Naive thymus-derived CD8-positive, alpha-beta T cell (primary cell): ENCODE measurements at regions not wholly inside any gene's neighbourhood (a gene's known extent, or its start where the extent isn't known, plus 50 kb on each side); places are given as distances from the start of the nearest gene placed in this dataset.

Experiments used
- ATAC-seq, 2 donors: fragments of 150-1000 bp; cut with Tn5 transposase in 1 of 2; sonication (Bioruptor Pico), chemical (Tn5 transposase) in 1 of 2; 1 replicate in 1 of 2; 2 replicates in 1 of 2; pipeline ENCODE4 v1.10.0; 2021; ENCODE audit warnings: mild to moderate bottlenecking in 2 of 2, moderate library complexity in 2 of 2
- POLR2A ChIA-PET: fragments of 350-600 bp; sonication (Branson Sonifier 250); formaldehyde crosslinking; loops from one replicate; lab custom pipeline; 2021; ENCODE audit warnings: antibody characterized with exemption; lab: Charles Lee
- DNase-seq, 10 donors: peaks; one replicate each; pipeline versions ENCODE4 v3.0.0 to v3.0.0-alpha.2; 2020 to 2022
- H3K27ac Mint-ChIP-seq, 10 donors: one replicate each; pipeline ENCODE4 v1.8.0; 2020 to 2022; ENCODE audit warnings: mild to moderate bottlenecking in 10 of 10, mixed read lengths in 10 of 10, moderate library complexity in 4 of 10, inconsistent platforms in 1 of 10
- H3K27me3 Mint-ChIP-seq, 5 donors: one replicate each; pipeline ENCODE4 v1.8.0; 2021 to 2022; ENCODE audit warnings: mixed read lengths in 5 of 5
- H3K36me3 Mint-ChIP-seq, 3 donors: one replicate each; pipeline ENCODE4 v1.8.0; 2020 to 2022; ENCODE audit warnings: mixed read lengths in 3 of 3, mild to moderate bottlenecking in 2 of 3, inconsistent platforms in 1 of 3
- H3K4me1 Mint-ChIP-seq, 4 donors: one replicate each; pipeline ENCODE4 v1.8.0; 2021 to 2022; ENCODE audit warnings: mixed read lengths in 4 of 4
- H3K4me3 Mint-ChIP-seq, 10 donors: one replicate each; pipeline ENCODE4 v1.8.0; 2020 to 2022; ENCODE audit warnings: mild to moderate bottlenecking in 10 of 10, mixed read lengths in 10 of 10, moderate library complexity in 6 of 10, inconsistent platforms in 1 of 10
- H3K9me3 Mint-ChIP-seq, 9 donors: one replicate each; pipeline ENCODE4 v1.8.0; 2020 to 2022; ENCODE audit warnings: mixed read lengths in 9 of 9, mild to moderate bottlenecking in 3 of 9, inconsistent platforms in 1 of 9, moderate library complexity in 1 of 9

DNA sequence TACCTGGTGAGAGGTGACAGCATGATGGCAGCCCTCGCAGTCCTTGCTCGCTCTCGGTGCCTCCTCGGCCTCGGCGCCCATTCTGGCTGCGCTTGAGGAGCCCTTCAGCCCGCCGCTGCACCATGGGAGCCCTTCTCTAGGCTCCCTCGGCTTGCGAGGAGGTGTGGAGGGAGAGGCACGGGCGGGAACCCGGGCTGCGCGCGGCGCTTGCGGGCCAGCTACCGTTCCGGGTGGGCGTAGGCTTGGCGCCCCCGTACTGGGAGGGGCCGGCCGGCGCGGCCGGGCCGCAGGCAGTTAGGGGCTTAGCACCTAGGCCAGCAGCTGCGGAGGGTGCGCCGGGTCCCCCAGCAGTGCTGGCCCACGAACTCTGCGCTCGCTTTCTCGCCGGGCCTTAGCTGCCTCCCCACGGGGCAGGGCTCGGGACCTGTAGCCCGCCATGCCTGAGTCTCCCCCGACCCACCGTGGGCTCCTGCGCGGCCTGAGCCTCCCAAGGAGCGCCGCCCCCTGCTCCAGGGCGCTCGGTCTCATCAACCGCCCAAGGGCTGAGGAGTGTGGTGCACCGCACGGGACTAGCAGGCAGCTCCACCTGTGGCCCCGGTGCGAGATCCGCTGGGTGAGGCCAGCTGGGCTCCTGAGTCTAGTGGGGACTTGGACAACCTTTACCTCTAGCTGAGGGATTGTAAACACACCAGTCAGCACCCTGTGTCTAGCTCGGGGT lies 1624.3 kb downstream of the SLITRK1 start:
- no peaks in the 10 kb centered on the region for H3K4me1 Mint-ChIP-seq
- H3K9me3 Mint-ChIP-seq, result peaks cover 0 to 22% (median 5%) of the 10 kb centered on the region in 9 donors
- POLR2A ChIA-PET, result no interaction called here
- H3K36me3 Mint-ChIP-seq, result no peaks in the 10 kb centered on the region
- H3K27ac Mint-ChIP-seq, result no peak overlapping the region
- ATAC-seq (no peak), DNase-seq (no peak)
- H3K4me3 Mint-ChIP-seq, result no peak overlapping the region
- H3K27me3 Mint-ChIP-seq, result no peaks in the 10 kb centered on the region

DNA sequence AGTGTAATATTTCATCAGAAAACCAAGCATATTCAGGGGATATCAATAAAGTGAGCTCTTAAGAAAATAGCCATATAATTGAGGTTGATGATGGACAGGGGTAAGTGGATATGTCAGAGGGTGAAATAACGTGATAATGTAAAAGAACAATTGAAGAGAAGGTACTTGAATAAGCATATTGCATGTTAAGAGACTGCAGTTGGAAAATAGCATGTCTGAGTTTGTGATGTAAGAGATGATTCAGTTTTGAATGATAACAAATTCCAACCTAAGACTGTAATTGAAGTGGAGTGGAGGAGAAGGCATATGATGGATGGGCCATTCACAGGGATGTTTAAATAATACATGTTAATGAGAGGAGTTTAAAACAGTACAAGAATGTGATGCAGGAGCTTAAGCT lies 1633.5 kb downstream of the SLITRK1 start:
- peaks cover 0 to 32% (median 4%) of the 10 kb centered on the region in 9 donors for H3K9me3 Mint-ChIP-seq
- no peaks in the 10 kb centered on the region for H3K4me1 Mint-ChIP-seq
- no peaks in the 10 kb centered on the region for H3K27me3 Mint-ChIP-seq
- H3K4me3 Mint-ChIP-seq, result no peak overlapping the region
- no peak overlapping the region for H3K27ac Mint-ChIP-seq
- ATAC-seq (no peak), DNase-seq (no peak)
- H3K36me3 Mint-ChIP-seq, result no peaks in the 10 kb centered on the region
- POLR2A ChIA-PET, result no interaction called here

DNA sequence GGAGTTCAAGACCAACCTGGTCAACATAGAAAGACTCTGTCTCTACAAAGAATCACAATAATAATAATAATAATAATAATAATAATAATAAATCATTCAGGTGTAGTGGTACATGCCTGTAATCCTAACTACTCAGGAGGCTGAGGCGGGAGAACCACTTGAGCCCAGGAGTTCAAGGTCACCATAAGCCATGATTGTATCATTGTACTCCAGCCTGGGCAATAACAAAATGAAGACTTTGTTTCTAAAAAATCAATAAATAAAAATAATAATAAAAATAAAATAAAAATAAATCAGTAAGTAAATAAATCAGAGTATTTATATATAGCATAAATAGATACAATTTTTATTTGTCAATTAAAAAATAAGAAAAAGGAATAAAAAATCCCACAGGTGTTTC lies 1636.4 kb downstream of the SLITRK1 start:
- no peaks in the 10 kb centered on the region for H3K36me3 Mint-ChIP-seq
- DNase-seq (no peak), ATAC-seq (no peak)
- H3K27ac Mint-ChIP-seq, result no peak overlapping the region
- H3K4me3 Mint-ChIP-seq, result no peak overlapping the region
- POLR2A ChIA-PET, result no interaction called here
- H3K9me3 Mint-ChIP-seq, result peaks cover 0 to 24% (median 2%) of the 10 kb centered on the region in 9 donors
- H3K27me3 Mint-ChIP-seq, result no peaks in the 10 kb centered on the region
- H3K4me1 Mint-ChIP-seq, result no peaks in the 10 kb centered on the region

DNA sequence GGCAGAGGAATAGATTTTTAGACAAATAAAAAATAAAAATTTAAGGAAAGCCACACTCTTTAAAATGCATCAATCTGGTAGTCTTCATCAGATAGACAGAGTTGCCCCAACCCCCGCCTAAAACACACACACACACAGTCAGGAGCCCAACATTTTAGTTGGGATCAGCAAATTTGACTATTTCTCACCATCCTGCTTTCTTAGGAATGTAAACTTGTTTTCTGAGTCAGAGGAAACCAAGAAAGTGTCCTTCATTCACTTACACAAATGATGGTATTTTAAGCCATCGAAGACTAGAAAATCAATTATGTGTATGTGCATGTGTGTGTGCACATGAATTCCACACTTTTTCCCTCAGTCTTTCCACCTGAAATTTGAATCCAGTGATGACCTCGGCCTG lies 1657.5 kb downstream of the SLITRK1 start:
- Mint-ChIP-seq H3K9me3 (peaks cover 0 to 17% (median 7%) of the 10 kb centered on the region in 9 donors), H3K4me1 (no peaks in the 10 kb centered on the region), H3K27me3 (no peaks in the 10 kb centered on the region), H3K4me3 (no peak overlapping the region), H3K36me3 (no peaks in the 10 kb centered on the region), H3K27ac (no peak overlapping the region)
- ATAC-seq, result no peak
- no peak for DNase-seq
- POLR2A ChIA-PET, result no interaction called here

DNA sequence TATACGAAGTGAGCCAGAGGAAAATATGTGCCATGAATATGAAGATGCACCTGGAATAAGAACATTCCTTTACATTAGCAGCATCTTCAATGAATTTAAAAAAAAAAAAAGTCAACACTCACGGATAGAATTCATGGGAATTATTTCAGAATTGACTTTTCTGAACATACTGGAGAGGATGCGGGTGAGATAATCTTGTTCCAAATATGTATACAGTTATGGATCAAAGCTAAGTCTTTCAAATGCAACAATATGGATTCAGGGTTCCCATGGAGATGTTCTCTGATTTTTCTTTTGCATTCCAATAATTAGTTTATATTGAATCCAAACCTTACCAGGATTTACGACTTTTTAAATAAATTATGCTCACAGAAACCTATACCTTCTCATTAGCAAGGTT lies 1660.7 kb downstream of the SLITRK1 start:
- Mint-ChIP-seq H3K4me1 (no peaks in the 10 kb centered on the region), H3K4me3 (no peak overlapping the region), H3K27me3 (no peaks in the 10 kb centered on the region), H3K27ac (no peak overlapping the region), H3K9me3 (peaks cover 3 to 10% (median 7%) of the 10 kb centered on the region in 9 donors), H3K36me3 (no peaks in the 10 kb centered on the region)
- no peak for ATAC-seq
- POLR2A ChIA-PET, result no interaction called here
- DNase-seq, result no peak

DNA sequence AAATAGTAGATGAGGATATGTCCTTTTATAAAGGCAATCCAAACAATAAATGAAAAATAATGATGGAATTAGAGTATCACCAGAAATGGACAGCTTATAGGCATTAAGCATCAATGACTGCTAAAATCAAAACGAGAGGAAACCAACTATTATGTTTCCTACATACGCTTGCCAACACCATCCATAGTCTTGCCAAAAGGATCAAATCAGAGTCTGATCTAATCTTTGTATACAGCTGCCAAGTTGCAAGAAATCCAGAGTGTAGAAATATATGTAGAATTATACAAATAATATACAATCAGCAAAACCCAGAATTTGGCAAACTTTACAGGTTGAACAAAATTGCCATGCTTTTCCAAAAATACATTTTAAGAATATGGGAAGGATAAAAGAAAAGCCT lies 1661.6 kb downstream of the SLITRK1 start:
- Mint-ChIP-seq H3K9me3 (peaks cover 4 to 14% (median 9%) of the 10 kb centered on the region in 9 donors), H3K27ac (no peak overlapping the region), H3K27me3 (no peaks in the 10 kb centered on the region), H3K36me3 (no peaks in the 10 kb centered on the region), H3K4me3 (no peak overlapping the region), H3K4me1 (no peaks in the 10 kb centered on the region)
- no peak for DNase-seq
- POLR2A ChIA-PET, result no interaction called here
- no peak for ATAC-seq

DNA sequence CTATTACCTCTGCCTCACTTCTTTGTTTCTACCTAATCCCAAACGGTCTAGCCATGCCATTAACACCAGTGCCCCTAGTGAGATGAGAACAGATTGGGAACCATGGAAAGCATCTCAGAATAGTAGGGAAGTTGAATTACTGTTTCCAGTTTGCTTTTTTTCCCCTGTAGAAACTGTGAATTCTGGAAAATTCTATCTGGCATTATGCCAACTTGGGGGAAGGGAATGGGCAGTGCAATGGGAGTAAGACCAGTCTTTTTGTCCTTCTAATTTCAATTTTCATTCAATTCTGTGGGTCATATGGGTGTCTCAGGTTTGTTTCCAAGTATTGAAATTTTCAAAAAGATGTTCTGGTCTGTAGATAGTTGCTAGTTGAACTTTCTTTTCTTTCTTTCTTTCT lies 1666.1 kb downstream of the SLITRK1 start:
- Mint-ChIP-seq H3K27me3 (no peaks in the 10 kb centered on the region), H3K9me3 (peaks cover 7 to 36% (median 18%) of the 10 kb centered on the region in 9 donors), H3K36me3 (peaks cover 0 to 9% (median 0%) of the 10 kb centered on the region in 3 donors), H3K4me1 (no peaks in the 10 kb centered on the region), H3K27ac (no peak overlapping the region), H3K4me3 (no peak overlapping the region)
- POLR2A ChIA-PET, result no interaction called here
- no peak for ATAC-seq
- no peak for DNase-seq

DNA sequence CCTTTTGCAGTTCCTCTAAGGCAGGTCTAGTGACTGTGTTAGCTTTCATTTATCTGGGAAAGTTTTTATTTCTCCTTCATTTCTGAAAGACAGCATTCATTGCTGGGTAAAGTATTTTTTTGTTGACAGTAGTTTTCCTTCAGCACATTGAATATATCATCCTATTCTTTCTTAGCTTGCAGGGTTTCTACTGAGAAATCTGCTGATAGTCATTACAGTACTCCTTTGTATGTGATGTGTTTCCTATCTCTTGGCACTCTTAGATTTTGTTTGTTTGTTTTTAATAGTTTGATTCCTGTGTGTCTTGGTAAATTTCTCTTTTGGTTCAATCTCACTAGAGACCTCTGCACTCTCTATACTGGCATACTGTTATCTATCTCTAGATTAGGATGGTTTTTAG lies 1667.9 kb downstream of the SLITRK1 start:
- no peaks in the 10 kb centered on the region for H3K4me1 Mint-ChIP-seq

DNA sequence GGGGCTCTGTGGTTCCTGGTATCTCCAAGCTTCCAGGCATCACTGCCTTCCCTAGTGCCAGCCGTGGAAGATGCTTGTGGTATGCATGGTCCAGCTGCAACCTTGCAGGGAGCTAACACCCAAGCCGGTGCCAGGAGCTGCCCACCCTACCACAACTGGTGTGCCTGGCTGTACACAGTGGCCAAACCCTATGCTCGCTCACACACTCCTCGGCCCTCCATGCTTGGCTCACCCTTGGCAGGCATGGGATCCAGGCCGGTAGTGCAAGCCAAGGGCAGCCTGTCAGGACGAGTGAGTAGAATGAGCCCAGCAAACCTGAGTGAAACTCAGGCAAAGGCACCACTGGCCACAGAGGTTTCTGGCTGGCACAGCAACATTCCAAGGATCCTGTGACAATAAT lies 1676.0 kb downstream of the SLITRK1 start:
- no peak for DNase-seq
- Mint-ChIP-seq H3K27ac (no peak overlapping the region), H3K9me3 (peaks cover 0 to 27% (median 4%) of the 10 kb centered on the region in 9 donors), H3K36me3 (no peaks in the 10 kb centered on the region), H3K27me3 (no peaks in the 10 kb centered on the region), H3K4me3 (no peak overlapping the region), H3K4me1 (no peaks in the 10 kb centered on the region)
- ATAC-seq, result no peak
- POLR2A ChIA-PET, result no interaction called here

More for the DNA sequence above, 1667.9 kb downstream of the SLITRK1 start:
- Mint-ChIP-seq H3K27ac (no peak overlapping the region), H3K36me3 (peaks cover 0 to 9% (median 0%) of the 10 kb centered on the region in 3 donors), H3K9me3 (peaks cover 10 to 43% (median 18%) of the 10 kb centered on the region in 9 donors), H3K27me3 (no peaks in the 10 kb centered on the region), H3K4me3 (no peak overlapping the region)
- DNase-seq, result no peak
- POLR2A ChIA-PET, result no interaction called here
- no peak for ATAC-seq

DNA sequence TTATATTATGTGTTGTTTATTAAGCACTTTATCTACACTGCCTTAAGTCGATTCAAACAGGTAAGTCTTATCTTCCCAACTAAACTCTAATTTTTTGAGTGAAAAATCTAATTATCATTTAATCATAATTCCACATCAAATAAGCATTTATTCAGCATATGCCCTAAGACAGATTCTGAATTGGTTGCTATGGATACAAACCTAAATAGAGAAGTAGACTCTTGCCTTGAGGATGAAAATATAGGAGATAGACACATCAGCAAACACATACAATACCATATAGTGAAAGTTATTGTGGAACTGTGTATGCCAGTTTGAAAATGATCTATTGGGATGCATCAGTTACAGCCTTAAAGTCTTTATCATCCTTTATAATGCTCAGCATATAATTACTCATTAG lies 1679.9 kb downstream of the SLITRK1 start:
- ATAC-seq (no peak), DNase-seq (no peak)
- Mint-ChIP-seq H3K27ac (no peak overlapping the region), H3K27me3 (no peaks in the 10 kb centered on the region), H3K9me3 (peaks cover 0 to 20% (median 8%) of the 10 kb centered on the region in 9 donors), H3K4me1 (no peaks in the 10 kb centered on the region), H3K36me3 (no peaks in the 10 kb centered on the region), H3K4me3 (no peak overlapping the region)
- POLR2A ChIA-PET, result no interaction called here

DNA sequence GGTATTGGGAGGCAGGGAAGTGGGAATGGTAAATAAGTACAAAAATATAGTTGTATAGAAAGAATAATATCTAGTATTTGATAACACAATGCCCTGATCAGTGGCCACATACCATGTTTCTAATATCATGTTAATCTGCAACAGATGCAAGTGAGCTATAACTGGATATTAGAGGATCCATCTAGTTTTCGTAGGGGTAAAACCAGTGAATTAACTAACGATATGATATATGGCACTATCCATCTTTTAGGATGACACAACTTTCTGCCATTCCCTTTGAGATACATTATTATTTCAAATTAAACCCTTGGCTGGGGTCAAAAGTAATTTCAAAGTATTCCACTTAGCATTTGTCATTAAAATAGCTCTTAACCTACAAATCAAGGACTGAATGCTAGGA lies 1686.2 kb downstream of the SLITRK1 start:
- DNase-seq (no peak), ATAC-seq (no peak)
- Mint-ChIP-seq H3K4me1 (no peaks in the 10 kb centered on the region), H3K9me3 (peaks cover 6 to 30% (median 15%) of the 10 kb centered on the region in 9 donors), H3K4me3 (no peak overlapping the region), H3K36me3 (no peaks in the 10 kb centered on the region), H3K27me3 (no peaks in the 10 kb centered on the region), H3K27ac (no peak overlapping the region)
- POLR2A ChIA-PET, result no interaction called here

DNA sequence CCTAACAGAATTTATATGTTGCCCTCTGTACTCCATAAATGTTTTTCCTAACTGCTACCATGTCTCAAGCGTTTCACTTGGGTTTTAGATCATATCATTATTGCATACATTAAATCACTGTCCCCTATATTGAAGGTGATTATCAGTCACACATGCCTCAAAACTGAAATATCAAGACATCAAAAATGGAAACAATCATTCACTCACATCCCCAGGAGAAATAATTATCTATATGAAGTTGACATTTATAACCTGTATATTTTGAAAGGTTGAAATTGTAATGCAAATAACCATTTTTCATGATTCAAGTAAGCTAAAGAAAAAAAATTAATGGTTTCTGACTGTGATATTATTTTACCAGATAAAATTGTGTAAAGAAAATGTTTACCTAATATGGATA lies 1695.0 kb downstream of the SLITRK1 start:
- Mint-ChIP-seq H3K27ac (no peak overlapping the region), H3K27me3 (no peaks in the 10 kb centered on the region), H3K4me3 (no peak overlapping the region), H3K9me3 (peaks cover 0 to 26% (median 8%) of the 10 kb centered on the region in 9 donors), H3K36me3 (no peaks in the 10 kb centered on the region), H3K4me1 (no peaks in the 10 kb centered on the region)
- ATAC-seq (no peak), DNase-seq (no peak)
- POLR2A ChIA-PET, result no interaction called here

DNA sequence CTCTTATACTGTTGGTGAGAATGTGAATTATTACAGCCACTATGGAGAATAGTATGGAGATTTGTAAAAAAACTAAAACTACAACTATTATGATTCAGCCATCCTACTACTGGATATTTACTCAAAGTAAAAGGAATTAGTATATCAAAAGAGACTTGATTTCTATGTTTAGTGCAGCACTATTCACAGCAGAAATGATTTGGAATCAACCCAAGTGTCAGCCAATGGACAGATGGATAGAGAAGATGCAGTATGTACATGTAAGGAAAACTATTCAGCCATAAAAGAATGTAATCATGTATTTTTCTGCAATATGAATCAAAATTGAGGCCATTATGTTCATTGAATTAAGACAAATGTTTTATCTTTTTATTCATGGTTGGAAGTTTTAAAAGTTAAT lies 1705.5 kb downstream of the SLITRK1 start:
- Mint-ChIP-seq H3K4me3 (no peak overlapping the region), H3K9me3 (peaks cover 5 to 36% (median 12%) of the 10 kb centered on the region in 9 donors), H3K36me3 (peaks cover 0 to 5% (median 0%) of the 10 kb centered on the region in 3 donors), H3K27me3 (no peaks in the 10 kb centered on the region), H3K4me1 (no peaks in the 10 kb centered on the region), H3K27ac (no peak overlapping the region)
- POLR2A ChIA-PET, result no interaction called here
- DNase-seq (no peak), ATAC-seq (no peak)
